ENCODE measurements at regions not wholly inside any gene's neighbourhood (a gene's known extent, or its start where the extent isn't known, plus 50 kb on each side); places are given as distances from the start of the nearest gene placed in this dataset.

DNA sequence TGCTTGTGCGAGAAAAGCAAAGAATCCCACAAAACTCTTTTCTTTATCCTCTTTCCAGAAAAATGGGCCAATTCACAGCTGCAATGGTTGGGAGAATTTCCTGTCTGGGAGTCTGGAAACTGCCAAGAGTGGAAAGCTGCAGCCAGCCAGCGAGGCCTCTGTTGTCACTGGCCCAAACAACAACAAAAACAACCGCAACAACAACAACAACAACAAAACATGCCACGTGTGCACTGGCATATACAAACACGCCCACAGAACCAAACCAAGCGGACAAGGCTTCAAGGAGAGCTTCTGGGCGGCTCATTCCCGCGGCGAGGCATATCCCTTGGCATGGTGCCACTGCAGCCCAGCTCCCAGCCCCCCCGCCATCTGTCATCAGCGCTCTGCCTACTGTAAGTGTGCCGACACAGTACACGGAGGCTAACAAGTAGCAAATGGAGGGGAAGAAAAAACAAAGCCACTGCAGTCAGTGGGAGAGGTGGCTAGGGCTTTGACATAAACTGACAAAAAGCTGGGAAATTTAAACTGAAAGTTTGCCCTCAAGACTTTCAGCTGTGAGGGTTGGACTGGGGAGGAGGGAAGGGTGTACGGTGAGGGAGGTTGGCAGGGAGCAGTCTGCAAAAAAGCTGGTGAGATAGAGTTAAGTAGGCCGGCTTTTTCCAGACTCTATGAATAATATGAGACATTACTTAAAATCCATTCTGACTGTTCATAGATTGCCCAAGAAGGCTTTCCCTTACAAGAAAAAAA is 165.0 kb upstream of the ZNF462 start:
- no peaks in the 10 kb centered on the region for H3K36me3 ChIP-seq
- H3K27ac ChIP-seq = no peak overlapping the region
- H3K4me1 ChIP-seq (replicated peaks) = no peaks in the 10 kb centered on the region
- TF ChIP-seq POLR2A (IDR thresholded peaks at IDR 0.05) = no peak
- TF ChIP-seq, protein P1, sequence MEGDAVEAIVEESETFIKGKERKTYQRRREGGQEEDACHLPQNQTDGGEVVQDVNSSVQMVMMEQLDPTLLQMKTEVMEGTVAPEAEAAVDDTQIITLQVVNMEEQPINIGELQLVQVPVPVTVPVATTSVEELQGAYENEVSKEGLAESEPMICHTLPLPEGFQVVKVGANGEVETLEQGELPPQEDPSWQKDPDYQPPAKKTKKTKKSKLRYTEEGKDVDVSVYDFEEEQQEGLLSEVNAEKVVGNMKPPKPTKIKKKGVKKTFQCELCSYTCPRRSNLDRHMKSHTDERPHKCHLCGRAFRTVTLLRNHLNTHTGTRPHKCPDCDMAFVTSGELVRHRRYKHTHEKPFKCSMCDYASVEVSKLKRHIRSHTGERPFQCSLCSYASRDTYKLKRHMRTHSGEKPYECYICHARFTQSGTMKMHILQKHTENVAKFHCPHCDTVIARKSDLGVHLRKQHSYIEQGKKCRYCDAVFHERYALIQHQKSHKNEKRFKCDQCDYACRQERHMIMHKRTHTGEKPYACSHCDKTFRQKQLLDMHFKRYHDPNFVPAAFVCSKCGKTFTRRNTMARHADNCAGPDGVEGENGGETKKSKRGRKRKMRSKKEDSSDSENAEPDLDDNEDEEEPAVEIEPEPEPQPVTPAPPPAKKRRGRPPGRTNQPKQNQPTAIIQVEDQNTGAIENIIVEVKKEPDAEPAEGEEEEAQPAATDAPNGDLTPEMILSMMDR (IDR thresholded peaks at IDR 0.05) = no peak
- no peak for TF ChIP-seq POLR2AphosphoS5 (IDR thresholded peaks at IDR 0.05)
- peak; percentile 49 for DNase-seq (ENCODE audit: low spot score)
- peak overlapping the region in 1 of 2 donors; percentile 6 for H3K4me3 ChIP-seq
- WGBS = 13% methylated on average over 16 of the region's 16 CpGs
- no peaks in the 10 kb centered on the region for H3K9me3 ChIP-seq
- intact Hi-C loops (cut with DNase I) = no loop called here
- no peaks in the 10 kb centered on the region for H3K27me3 ChIP-seq (replicated peaks; ENCODE audit: insufficient read depth)

DNA sequence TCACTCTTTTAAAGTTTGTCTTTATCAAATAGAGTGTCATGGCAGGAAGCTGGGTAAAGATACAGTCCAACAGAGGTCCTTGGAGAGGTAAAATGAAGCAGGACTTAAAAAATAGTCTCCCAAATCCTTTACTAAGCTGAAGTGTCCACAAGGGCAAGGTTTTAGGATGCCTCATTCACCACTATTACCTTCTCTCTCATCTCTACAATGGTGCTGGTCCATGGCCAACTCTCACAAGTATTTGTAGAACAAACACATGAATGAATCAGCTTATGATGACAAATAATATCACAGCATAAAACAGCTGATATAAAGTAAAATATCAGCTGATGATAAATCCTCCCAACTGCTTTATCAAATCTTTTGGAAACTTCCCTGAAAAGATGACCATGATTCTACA is 162.3 kb upstream of the ZNF462 start:
- Histone ChIP-seq H3K4me3 (no peak overlapping the region), H3K4me1 (replicated peaks) (no peaks in the 10 kb centered on the region), H3K36me3 (no peaks in the 10 kb centered on the region), H3K27me3 (replicated peaks; ENCODE audit: insufficient read depth) (no peaks in the 10 kb centered on the region), H3K9me3 (no peaks in the 10 kb centered on the region), H3K27ac (no peak overlapping the region)
- no peak for DNase-seq (ENCODE audit: low spot score)
- TF ChIP-seq POLR2AphosphoS5 (IDR thresholded peaks at IDR 0.05) = no peak
- TF ChIP-seq, protein P1 (IDR thresholded peaks at IDR 0.05) = no peak
- no peak for TF ChIP-seq POLR2A (IDR thresholded peaks at IDR 0.05)
- intact Hi-C loops (cut with DNase I) = loop anchor here (10.0 kb wide), 1 partner anchor 56 kb away; no protein-coding TSS in a partner anchor

DNA sequence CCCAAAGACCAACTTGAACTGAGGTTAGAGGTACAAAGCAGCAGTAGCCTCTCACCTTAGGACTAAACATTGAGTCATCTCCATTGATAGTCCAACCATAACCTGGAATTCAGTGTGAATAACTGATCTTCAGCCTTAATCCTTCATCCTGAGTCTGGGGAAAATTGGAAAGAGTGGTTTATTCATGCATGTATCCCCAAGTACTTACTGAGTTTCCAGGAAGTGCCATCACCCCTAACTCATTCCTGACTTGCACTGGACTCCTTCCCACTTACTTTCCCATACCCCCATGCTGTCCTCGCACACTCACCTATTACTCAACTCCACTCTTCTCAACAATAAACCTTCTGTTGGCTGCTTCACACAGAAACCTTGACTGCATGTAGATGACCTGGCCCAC is 161.4 kb upstream of the ZNF462 start:
- TF ChIP-seq, protein P1 (IDR thresholded peaks at IDR 0.05) = no peak
- no peak for TF ChIP-seq POLR2AphosphoS5 (IDR thresholded peaks at IDR 0.05)
- no peak for TF ChIP-seq POLR2A (IDR thresholded peaks at IDR 0.05)
- Histone ChIP-seq H3K27me3 (replicated peaks; ENCODE audit: insufficient read depth) (no peaks in the 10 kb centered on the region), H3K27ac (no peak overlapping the region), H3K4me3 (no peak overlapping the region), H3K9me3 (no peaks in the 10 kb centered on the region), H3K36me3 (no peaks in the 10 kb centered on the region), H3K4me1 (replicated peaks) (no peaks in the 10 kb centered on the region)
- intact Hi-C loops (cut with DNase I) = loop anchor here (10.0 kb wide), 1 partner anchor 57 kb away; no protein-coding TSS in a partner anchor
- 100% methylated on average over 1 of the region's 1 CpG for WGBS
- DNase-seq (ENCODE audit: low spot score) = no peak

DNA sequence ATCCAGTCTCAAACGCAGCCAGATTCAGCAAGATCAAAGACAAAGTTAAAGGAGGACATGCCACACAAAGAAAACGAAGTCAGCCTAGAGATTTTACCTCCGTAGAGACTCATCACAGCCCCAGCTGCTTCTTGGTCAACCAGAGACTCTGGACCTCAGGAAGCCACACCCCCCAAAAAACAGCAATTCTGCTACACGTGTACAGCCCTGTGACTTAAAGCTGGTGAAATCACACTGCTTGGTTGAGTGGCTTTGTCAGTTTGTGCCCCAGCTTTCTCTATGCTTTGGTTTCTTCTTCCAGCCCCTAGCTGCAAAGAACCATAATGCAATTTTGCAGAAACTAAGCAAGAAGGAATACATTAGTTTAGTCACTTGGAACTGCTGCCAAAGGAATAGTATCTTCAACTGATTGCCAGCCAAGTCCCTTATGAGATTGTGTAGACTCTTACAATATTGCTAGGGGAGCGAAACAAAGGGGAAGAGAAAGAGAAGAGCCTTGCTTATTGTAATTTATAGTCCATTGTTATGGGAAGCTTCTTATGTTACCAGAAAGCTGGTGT is 158.8 kb upstream of the ZNF462 start:
- 84% methylated on average over 5 of the region's 5 CpGs for WGBS
- Histone ChIP-seq H3K27ac (no peak overlapping the region), H3K4me3 (no peak overlapping the region), H3K36me3 (no peaks in the 10 kb centered on the region), H3K27me3 (replicated peaks; ENCODE audit: insufficient read depth) (no peaks in the 10 kb centered on the region), H3K4me1 (replicated peaks) (no peaks in the 10 kb centered on the region), H3K9me3 (no peaks in the 10 kb centered on the region)
- no peak for DNase-seq (ENCODE audit: low spot score)
- TF ChIP-seq POLR2AphosphoS5 (IDR thresholded peaks at IDR 0.05) = no peak
- intact Hi-C loops (cut with DNase I) = loop anchor here (10.0 kb wide), 1 partner anchor 59 kb away; no protein-coding TSS in a partner anchor

DNA sequence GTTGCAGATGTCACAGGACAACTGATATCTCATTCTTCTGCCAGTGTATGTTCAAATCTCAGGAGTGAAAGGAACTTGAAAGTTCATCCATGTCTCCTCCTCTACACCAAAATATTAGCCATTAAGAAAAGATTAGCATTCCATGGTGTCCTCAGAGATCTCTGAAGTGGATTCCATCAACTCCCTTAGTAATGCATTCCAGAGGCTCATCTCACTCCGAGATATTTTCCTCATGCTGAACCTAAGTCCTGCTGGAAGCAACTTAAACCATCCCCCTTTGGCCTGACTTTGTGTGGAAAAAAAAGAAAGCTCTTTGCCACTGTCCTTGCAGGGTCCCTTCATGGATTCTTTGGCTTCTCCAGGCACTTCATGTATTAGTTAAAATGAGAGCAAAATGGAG is 155.7 kb upstream of the ZNF462 start:
- Histone ChIP-seq H3K27ac (no peak overlapping the region), H3K36me3 (no peaks in the 10 kb centered on the region), H3K9me3 (no peaks in the 10 kb centered on the region), H3K27me3 (replicated peaks; ENCODE audit: insufficient read depth) (no peaks in the 10 kb centered on the region), H3K4me3 (no peak overlapping the region), H3K4me1 (replicated peaks) (no peaks in the 10 kb centered on the region)
- DNase-seq (ENCODE audit: low spot score) = no peak
- TF ChIP-seq POLR2AphosphoS5 (IDR thresholded peaks at IDR 0.05) (no peak), POLR2A (IDR thresholded peaks at IDR 0.05) (no peak)
- TF ChIP-seq, protein P1 (IDR thresholded peaks at IDR 0.05) = no peak
- 80% methylated on average over 1 of the region's 1 CpG for WGBS
- intact Hi-C loops (cut with DNase I) = loop anchor here (10.0 kb wide), 1 partner anchor 62 kb away; no protein-coding TSS in a partner anchor
